ENCODE measurements at regions not wholly inside any gene's neighbourhood (a gene's known extent, or its start where the extent isn't known, plus 50 kb on each side); places are given as distances from the start of the nearest gene placed in this dataset.

- TF ChIP-seq EZH2 (IDR thresholded peaks at IDR 0.05; ENCODE audit: insufficient read depth, poor library complexity, severe bottlenecking) (no peak), EZH2phosphoT487 (IDR thresholded peaks at IDR 0.05; ENCODE audit: insufficient read depth, low read depth) (no peak)
Measured at GRCh38 chr12:40499856-40500255, 192.4 kb upstream of the CNTN1 start.
